Testis (tissue), 2 donors: ENCODE measurements at regions not wholly inside any gene's neighbourhood (a gene's known extent, or its start where the extent isn't known, plus 50 kb on each side); places are given as distances from the start of the nearest gene placed in this dataset.

Source experiments
- DNase-seq: peaks from one replicate; pipeline ENCODE4 v3.0.0-alpha.2; 2019
- H3K27ac ChIP-seq, 2 donors: fragments of 200-600 bp; sonication (generic); one replicate each; pipeline ENCODE4 v1.5.1; 2019
- H3K27me3 ChIP-seq: fragments of 200-600 bp; sonication (generic); one replicate; pipeline ENCODE4 v1.5.1; 2019
- H3K36me3 ChIP-seq: fragments of 200-600 bp; sonication (generic); one replicate; pipeline ENCODE4 v1.5.1; 2017; ENCODE audit warnings: low read depth; ENCODE audit errors: missing control alignments
- H3K4me1 ChIP-seq: fragments of 200-600 bp; sonication (generic); one replicate; pipeline ENCODE4 v1.5.1; 2019
- H3K4me3 ChIP-seq, 2 donors: fragments of 200-600 bp; sonication (generic); one replicate each; pipeline ENCODE4 v1.5.1; 2017 to 2019
- H3K9me3 ChIP-seq: fragments of 200-600 bp; sonication (generic); one replicate; pipeline ENCODE4 v1.5.1; 2017
- CTCF ChIP-seq, 3 experiments: fragments of 450-650 bp in 2 of 3; fragments of 200-600 bp in 1 of 3; sonication (generic) in 1 of 3; IDR thresholded peaks; one replicate each; pipeline ENCODE4 v1.5.1; 2016 to 2019; ENCODE audit warnings: antibody characterized with exemption in 3 of 3, mild to moderate bottlenecking in 2 of 3, moderate library complexity in 1 of 3
- POLR2A ChIP-seq: fragments of 450-650 bp; IDR thresholded peaks from one replicate; pipeline ENCODE4 v1.6.1; 2017; ENCODE audit warnings: antibody characterized with exemption, mild to moderate bottlenecking, moderate library complexity
- WGBS, 2 donors: methylation state at CpG; one replicate each; pipeline ENCODE4 v1.1.5; 2018; 5-methylcytosine and 5-hydroxymethylcytosine counted together
- intact Hi-C: fragments of 100-400 bp; cut with DNase I; formaldehyde crosslinking; loops from one replicate; pipeline ENCODE4 v1.15.1; 2023; ENCODE audit warnings: low total_unique reads

- TF ChIP-seq POLR2A (no peak), CTCF (IDR thresholded peaks at IDR 0.05) (no peak)
- Histone ChIP-seq H3K4me1 (no peaks in the 10 kb centered on the region), H3K36me3 (no peaks in the 10 kb centered on the region), H3K4me3 (no peak overlapping the region), H3K27me3 (no peaks in the 10 kb centered on the region), H3K27ac (no peak overlapping the region), H3K9me3 (no peaks in the 10 kb centered on the region)
- intact Hi-C loops: no loop called here
- DNase-seq: no peak
- WGBS, 2 donors: 79 to 80% methylated on average over 6 of the region's 6 CpGs
Measured at GRCh38 chr2:60072609-60073008, 480.8 kb downstream of the BCL11A start.

- WGBS, 2 donors: 42 to 43% methylated on average over 6 of the region's 6 CpGs
- no peaks in the 10 kb centered on the region for H3K4me1 ChIP-seq
- H3K4me3 ChIP-seq: no peak overlapping the region
- no peak overlapping the region for H3K27ac ChIP-seq
- intact Hi-C loops: no loop called here
- DNase-seq: no peak
- TF ChIP-seq CTCF (IDR thresholded peaks at IDR 0.05): no peak
- no peak for TF ChIP-seq POLR2A
- no peaks in the 10 kb centered on the region for H3K36me3 ChIP-seq
- no peaks in the 10 kb centered on the region for H3K9me3 ChIP-seq
- no peaks in the 10 kb centered on the region for H3K27me3 ChIP-seq
Measured at GRCh38 chr2:60071490-60071831, 482.0 kb downstream of the BCL11A start.

GRCh38 chr2:60070736-60071489, 482.5 kb downstream of the BCL11A start:
- WGBS, 2 donors: 68 to 73% methylated on average over 5 of the region's 5 CpGs
- no peaks in the 10 kb centered on the region for H3K27me3 ChIP-seq
- no peak for DNase-seq
- no peaks in the 10 kb centered on the region for H3K36me3 ChIP-seq
- no peak overlapping the region for H3K4me3 ChIP-seq
- no peak overlapping the region for H3K27ac ChIP-seq
- H3K4me1 ChIP-seq: no peaks in the 10 kb centered on the region
- intact Hi-C loops: no loop called here
- H3K9me3 ChIP-seq: no peaks in the 10 kb centered on the region
- TF ChIP-seq POLR2A (no peak), CTCF (IDR thresholded peaks at IDR 0.05) (no peak)

GRCh38 chr2:60070196-60070595, 483.3 kb downstream of the BCL11A start:
- H3K9me3 ChIP-seq: no peaks in the 10 kb centered on the region
- no peak for DNase-seq
- TF ChIP-seq CTCF (IDR thresholded peaks at IDR 0.05) (no peak), POLR2A (no peak)
- no peaks in the 10 kb centered on the region for H3K4me1 ChIP-seq
- H3K27me3 ChIP-seq: no peaks in the 10 kb centered on the region
- intact Hi-C loops: no loop called here
- no peaks in the 10 kb centered on the region for H3K36me3 ChIP-seq
- no peak overlapping the region for H3K27ac ChIP-seq
- WGBS, 2 donors: 60 to 63% methylated on average over 5 of the region's 5 CpGs
- no peak overlapping the region for H3K4me3 ChIP-seq

DNA sequence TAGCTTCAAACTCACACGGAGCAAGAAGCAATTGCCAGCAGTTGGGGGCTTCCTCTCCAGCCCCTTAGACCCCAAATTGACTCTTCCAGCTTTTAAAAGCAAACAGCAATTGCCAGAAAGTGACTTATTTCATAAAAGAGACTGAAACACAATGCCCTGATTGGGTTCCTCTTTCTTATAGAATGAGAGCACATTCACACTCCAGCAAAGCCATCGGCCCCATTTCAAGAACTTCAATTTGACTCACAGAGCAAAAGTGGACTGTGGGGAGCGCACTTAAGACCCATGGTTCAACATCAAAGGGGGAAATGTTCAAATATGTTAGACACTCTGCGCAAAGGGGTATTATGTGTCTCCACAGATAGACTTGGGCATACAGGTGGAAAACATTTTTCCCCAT, 484.7 kb downstream of the BCL11A start:
- intact Hi-C loops: no loop called here
- Histone ChIP-seq H3K27ac (no peak overlapping the region), H3K4me1 (no peaks in the 10 kb centered on the region), H3K9me3 (no peaks in the 10 kb centered on the region), H3K27me3 (no peaks in the 10 kb centered on the region), H3K4me3 (no peak overlapping the region), H3K36me3 (no peaks in the 10 kb centered on the region)
- 71 to 92% methylated on average over 4 of the region's 4 CpGs for WGBS, 2 donors
- no peak for DNase-seq
- TF ChIP-seq POLR2A (no peak), CTCF (IDR thresholded peaks at IDR 0.05) (no peak)
